Stimulated activated CD4-positive, alpha-beta T cell treated with anti-CD3 and anti-CD28 coated beads, Interleukin-4, amount 100 ng/mL, for 24 hours (primary cell): ENCODE measurements at regions not wholly inside any gene's neighbourhood (a gene's known extent, or its start where the extent isn't known, plus 50 kb on each side); places are given as distances from the start of the nearest gene placed in this dataset.

Experiments used
- DNase-seq: peaks from one replicate; pipeline ENCODE4 v3.0.0-alpha.2; 2020

DNA sequence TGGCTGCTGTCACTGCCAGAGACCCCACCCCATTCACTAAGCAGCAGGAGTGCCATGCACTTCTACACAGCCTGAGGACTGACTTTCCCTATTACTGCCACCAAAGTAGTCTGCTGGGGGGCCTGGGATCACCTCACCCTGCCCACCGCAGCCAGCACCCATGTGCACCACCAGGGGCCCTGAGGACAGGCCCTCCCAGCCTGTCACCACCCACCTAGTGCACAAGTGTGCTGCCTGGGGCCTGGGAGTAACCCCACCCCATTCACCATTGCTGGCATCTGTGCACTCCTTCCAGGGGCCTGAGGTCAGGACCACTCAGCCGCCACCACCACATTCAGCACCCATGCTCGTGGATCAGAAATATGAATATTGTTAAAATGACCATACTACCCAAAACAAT is 247.8 kb upstream of the NCKAP5 start:
- no peak for DNase-seq

DNA sequence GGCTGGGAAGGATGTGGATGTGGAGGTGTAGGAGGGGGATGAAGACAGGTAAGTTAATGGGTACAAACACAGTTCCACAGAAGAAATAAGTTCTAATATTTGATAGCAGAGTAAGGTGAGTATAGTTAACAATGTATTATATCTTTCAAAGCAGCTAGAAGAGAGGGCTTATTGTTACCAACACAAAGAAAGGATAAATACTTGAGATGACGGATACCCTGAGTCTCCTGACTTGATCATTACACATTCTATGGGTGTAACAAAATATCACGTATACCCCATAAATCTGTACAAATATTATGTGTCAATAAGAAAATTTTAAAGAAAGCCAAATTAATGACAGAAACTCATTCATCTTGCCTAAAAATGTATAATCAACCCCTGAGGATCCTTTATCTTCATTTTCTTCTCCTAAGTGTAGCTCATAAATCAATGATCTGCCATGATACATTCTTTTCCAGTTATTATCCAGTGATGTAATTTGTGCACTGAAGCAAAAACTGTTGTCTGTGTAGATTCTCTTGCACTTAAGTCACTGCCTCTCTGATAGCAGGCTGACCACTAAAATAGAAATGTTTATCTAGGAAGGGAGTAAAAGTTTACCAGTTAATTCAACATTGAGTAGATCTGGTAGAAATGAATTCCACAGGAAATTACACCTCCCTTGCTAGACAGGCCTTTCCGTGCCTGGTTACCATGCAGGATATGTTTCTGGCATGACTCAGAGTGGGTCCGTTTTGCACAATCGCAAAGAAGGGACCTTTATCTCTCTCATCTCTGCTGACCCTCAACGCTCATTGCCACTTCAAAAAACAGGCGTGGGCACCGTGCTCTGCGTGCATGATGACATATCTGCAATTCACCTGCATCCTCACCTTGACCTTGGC is 249.7 kb upstream of the NCKAP5 start:
- DNase-seq: no peak

DNA sequence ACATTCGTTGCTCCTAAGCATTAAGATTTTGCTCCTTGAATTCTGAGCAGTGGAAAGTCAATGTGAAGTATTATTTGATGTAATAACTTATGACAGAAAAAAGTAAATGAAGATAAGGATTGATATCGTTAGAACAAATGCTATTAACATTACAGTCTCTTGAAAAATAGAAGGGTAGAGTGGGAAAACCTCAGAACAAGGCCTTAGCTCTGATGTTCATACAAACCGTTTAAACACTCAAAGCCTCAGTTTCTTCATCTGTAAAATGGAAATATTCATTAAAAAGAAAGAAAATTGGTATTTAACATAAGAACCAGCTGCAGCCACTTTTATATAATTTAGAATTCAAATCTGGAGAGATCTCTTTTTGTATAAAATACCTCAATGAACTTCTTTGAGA is 250.4 kb upstream of the NCKAP5 start:
- DNase-seq: no peak

DNA sequence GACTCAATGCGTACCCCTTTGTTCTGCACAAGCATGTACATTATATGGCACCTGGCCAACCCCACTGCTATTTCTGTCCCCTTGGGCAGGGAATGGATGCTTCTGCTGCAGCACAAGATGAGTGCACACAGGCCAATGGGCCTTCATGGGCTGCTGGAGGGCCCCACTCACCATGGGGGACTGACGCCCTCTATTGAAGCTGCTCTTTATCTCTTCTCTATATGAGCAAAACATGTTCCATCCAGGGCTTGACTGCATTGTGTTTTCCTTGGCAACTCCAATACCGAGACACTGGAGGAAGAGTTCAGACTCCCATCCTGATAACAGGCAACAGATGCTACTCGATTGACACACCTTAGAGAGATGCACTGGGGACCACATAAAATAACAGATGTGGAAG is 251.6 kb upstream of the NCKAP5 start:
- no peak for DNase-seq

DNA sequence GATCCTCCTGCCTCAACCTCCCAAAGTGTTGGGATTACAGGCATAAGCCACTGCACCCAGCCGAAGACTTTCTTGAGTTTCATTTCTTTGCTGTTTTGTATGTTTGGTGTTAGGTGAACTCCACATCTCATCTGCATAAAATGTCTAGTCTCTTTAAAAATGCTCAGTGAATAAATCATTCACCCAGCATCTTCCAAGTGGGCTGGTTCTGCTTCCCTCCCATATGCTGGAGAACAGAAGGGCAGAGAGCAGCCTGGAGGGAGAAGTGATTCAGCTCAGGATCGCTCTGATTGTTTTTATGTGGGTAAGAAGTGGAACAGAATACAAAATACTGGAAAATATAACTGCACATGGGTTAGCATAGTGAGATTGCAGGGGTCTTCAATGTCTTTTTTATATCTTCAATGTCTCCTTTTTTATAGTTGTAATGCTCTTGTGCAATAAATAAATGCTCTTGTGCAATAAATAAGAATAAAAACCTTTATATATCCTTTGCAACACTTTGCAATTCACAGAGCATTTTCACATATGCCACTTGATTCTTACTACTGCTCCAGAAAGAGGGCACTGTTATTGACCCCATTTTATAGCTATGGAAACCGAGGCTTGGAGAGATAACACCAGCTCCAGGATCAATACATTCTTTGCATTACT is 253.0 kb upstream of the NCKAP5 start:
- DNase-seq: no peak

DNA sequence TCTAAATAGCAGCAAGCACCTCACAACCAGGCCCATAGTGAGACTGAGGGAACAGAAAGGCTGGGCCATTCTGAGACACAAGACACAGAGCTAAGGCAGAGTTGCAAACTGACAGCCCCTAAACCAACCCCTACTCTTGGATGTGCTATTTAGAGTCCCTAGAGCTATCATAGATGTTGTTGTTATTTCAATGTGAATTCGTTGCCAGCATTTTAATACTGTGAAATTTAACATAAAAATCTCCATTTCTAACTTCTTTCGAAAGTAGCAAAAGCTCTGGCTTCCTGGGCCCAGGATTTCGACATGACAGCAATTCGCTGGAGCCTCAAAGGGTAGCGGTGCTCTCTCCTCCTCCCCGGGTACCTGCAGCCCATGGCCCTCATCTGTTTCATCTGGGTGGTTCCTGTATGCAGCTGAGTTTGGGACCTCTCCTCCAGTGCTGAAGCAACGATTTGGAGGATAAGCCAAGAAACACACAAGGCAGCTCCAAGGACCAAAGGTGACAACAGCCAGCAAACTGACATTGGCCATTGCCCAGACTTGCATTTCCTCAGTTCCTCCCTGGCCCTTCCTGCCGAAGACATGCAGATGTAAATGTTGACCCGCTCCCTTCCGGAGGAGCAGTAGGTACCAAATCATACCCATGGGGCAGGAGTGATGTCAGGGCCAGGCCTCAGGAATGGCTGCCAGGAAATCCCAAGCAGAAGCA is 254.4 kb upstream of the NCKAP5 start:
- no peak for DNase-seq

DNA sequence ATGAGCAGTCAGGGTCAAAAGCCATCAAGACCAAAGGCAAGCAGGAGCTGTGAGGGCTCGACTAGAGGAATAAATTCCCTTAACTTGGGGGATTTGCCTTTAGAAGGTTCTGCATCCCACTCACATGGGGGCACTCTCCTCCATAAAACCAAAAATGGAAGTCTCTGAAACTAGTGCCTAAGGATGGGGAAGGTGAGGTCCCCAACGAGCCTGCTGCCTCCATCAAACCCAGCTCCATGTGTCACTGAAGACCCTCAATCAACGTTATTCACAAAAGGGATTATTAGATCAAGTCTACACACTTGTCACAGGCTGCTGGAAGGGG is 254.9 kb upstream of the NCKAP5 start:
- DNase-seq: no peak

DNA sequence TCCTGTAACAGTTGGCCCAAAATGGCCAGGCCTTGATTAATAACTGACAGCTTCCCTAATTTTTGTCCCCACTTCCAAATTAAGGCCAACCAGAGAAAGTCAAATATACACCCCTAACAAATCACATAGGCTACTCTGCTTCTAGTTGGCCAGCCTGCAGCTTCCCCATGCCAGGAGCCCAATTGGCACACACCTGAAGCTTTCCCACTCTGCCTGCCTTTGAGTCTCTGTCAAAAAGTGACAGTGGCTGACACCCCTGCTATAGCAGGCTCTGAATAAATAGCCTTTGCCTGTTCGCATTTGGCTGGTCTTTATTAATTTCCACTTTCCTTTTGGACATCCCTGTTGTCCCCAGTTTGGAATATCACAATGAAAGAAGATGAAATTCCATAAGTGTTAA is 256.6 kb upstream of the NCKAP5 start:
- DNase-seq: no peak

DNA sequence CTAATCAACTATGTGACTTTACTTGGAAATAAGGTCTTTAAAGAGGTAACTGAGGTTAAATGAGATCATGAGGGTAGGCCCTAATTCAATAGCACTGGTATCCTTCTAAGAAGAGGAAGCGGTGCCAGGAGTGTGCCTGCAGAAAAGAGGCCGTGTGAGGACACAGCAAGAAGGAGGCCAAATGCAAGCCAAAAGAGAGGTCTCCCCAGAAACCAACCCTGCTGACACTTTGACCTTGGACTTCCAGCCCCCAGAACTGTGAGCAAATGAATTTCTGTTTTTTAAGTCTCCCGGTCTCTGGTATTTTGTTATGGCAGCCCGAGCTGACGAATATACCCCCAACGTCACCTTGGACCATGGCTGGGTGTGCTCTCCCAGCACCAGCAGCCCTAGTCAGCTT is 257.5 kb upstream of the NCKAP5 start:
- DNase-seq: no peak

DNA sequence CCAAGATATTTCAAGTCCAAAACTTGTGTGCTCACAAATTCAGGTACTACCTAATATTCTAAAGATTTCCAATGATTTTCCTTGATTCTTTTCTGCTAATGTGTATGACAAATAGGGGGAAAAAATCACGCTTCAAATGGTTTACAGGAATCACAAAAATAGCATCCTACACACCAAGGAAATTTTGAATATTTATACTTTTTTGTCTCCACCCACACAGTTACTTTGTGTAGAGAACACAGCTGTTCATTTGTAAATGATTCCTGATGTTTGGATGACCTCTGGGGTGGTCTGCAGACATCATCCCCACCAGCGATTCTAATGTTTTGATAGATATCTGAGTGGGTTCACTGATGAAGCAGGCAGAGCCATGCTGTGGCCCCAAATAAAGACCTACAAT is 260.6 kb upstream of the NCKAP5 start:
- DNase-seq: no peak

DNA sequence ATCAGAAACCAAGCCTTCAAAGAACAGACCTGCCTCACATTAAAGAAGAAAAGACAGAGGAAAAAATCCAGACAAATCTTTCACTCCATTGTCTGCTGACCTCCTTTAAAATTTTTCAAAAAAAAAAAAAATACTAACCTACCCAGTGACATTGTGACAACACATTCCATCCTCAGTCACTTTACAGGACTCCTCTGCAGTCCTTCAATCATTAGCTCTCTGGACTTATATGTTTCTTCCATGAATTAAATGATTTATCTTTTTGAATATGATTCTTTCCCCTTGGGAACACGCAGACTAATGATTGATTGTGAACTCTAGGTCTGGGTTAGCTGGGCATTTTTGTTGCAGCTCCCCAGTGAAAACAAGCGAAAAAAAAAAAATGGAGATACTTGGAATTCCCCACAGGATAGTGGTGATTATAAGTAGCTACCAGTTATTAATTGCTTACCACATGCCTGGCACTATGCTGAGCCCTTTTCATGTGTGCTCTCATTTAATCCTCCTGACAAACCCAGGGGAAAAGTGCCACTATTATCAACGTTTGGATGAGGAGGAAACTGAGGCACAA is 261.3 kb upstream of the NCKAP5 start:
- DNase-seq: no peak

DNA sequence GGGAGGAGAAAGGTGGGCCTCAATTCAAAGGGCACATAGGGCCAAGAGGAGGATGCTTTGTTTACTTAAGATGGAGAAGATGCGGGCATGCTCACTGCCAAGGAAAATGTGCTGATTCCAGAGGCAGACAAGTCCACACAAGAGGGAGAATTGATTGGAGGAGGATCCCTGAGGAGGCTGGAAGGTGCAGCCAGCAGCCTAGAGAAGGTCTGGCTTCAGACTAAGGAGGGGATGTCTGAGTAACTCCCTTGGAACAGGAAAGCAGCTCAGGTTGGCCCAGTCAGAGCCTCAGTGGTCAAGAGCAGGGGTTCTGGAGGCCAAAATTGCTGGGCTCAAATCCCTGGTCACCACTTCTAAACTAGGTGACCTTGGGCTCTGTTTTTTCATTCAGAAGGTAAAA is 265.5 kb upstream of the NCKAP5 start:
- DNase-seq: no peak

DNA sequence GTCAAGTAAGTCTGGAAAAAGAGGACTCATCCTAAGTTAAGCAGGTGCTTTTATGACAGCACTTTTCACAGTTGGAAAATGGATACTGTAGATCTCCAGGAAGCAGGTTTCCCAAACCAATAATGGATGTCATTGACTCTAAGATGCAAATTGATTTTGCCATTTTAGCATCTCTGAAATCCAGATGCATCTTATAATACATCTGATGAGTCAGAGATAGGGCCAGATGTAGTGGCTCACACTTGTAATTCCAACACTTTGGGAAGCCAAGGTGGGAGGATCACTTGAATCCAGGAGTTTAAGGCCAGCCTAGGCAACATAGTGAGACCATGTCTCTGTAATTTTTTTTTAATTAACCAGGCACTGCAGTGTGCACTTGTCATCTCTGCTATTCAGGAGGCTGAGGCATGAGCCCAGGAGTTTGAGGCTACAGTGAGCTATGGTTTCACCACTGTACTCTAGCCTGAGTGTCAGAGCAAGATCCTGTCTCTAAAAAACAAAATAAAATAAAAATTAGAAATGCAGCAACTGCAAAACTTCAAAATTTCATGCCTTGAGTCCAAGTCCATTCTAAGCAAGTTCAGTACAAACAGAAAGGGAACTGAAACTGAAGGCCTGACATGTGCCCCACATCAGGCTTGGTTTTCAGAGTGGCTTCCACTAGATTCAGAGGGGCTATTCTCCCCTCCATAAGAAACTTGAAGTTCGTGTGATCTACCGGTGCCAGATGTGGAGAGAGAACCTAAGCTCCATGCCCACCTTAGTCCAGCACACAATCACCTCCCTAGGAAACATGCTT is 267.8 kb upstream of the NCKAP5 start:
- DNase-seq: no peak

DNA sequence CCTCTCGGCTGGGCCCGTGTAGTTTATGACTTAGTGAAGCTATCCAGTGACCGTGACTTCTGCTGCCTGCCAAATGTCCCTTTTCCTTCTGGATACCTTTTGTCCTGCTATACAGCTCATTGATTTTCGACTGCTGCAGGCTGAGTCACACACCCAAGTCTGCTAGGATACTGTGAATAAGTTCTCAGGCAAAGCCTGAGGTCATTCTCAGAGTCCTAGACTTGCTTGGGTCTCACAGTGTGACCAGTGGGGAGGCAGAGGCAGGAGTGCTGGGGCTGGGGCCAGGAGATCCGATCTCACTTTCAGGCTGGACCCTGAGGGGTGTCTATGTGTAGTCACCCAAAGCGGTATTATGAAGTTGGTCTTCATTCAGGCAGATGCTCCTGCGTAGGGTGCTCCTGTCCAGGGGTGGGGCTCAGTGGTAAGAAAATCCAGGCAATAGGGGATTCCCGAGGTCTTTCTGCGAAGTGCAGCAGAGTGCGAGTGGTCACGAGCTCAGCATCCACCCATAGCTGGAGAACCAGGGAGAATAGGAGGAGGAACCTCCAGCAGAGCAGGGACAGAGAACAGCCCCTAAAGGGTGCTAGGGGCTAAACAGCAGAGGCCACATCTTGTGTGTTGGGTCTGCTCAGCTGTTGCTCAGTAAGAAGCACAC is 268.6 kb upstream of the NCKAP5 start:
- DNase-seq: no peak

DNA sequence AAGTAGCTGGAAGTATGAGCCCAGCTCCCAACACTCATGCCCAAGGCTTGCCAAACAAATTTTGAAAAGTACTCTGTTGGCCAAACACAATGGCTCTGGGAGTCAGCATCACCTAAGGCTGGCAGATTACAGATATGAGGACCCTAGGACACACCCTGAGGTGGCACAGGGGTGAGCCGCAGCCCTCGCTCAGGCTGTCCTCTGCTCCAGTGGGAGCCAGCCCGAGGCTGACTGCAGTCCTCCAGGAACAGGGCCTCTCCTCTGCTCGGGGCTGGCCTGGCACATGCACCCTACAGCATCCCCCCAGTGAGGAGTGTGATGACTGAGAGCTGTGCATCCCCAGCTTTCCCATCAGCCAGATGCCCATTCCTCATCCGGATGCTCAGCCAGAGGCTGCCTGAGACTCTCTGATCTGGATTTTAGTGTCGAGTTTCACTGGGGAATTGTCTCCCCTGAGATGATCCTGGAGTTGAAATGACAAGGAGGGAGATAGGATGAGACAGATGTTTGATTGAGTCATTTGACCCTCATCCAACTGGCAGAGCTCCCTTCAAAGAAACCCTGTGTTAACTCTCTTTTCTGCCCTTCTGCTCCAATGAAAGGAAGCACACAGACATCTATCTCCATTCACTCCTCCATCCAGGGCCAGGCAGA is 269.3 kb upstream of the NCKAP5 start:
- DNase-seq: no peak

DNA sequence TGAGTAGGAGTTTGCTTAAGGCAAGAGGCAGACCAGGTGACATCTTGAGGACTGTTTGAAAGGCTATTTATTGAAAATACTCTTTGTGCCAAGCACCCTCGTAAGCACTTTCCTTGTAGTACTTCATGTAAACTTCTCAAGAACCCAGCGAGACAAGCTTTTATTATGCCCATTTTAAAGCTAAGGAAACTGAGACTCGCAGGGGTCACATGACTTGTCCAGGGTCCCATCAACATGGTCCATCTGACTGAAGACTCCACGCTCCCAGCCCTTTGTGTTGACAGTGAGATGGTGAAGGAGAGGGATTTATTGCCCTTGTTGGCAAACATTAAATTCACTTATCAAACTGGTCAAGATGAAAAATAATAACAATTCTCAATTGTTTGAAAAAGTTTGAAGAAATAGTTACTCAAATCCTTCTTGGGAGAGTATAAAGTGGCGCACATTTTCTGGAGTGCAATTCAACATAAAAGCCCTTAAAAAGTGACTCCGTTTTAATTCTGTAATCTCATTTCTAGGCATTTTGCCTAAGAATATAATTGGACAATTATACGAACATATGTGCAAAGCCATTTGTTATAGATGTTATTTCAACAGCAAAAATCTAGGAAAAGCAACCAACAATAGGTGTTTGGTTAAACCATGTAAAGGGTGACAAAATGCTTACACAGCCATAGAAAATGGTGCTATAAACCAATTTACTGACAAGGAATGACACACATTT is 270.5 kb upstream of the NCKAP5 start:
- DNase-seq: no peak

DNA sequence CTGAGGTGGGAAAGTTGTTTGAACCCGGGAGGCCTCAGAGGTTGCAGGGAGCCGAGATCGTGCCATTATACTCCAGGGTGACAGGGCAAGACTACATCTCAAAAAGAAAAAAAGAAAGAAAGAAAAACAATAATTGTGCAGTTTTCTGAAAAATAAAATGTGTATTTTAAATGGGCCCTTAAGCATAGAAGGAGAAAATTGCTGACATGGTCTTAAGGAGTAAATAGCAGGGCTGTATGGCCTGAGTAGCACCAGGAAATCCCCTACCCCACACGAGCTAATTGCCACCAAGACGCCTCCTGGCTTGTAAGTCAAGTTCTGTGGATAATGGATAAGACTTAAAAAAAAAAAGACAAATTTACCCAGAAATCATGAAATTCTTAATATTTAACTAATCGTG is 271.4 kb upstream of the NCKAP5 start:
- DNase-seq: no peak

DNA sequence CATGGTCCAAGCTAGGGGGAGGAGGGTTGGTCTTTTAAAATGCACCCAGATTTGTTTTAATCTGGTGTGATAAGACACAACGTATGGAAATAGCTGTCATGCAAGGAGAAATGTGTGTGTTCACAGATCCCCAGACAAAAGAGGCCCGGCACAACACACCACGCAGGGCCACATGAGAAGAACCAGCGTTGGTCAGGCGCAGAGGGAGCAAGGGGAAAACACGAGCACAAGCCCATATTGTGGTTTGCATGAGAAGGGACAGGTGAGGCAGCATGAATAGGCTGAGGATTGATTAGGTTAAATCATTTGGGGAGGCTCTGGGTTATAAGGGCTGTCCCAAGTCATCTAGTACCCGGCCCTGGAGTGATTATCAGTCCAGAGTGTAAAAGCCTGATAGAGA is 272.5 kb upstream of the NCKAP5 start:
- DNase-seq: no peak

DNA sequence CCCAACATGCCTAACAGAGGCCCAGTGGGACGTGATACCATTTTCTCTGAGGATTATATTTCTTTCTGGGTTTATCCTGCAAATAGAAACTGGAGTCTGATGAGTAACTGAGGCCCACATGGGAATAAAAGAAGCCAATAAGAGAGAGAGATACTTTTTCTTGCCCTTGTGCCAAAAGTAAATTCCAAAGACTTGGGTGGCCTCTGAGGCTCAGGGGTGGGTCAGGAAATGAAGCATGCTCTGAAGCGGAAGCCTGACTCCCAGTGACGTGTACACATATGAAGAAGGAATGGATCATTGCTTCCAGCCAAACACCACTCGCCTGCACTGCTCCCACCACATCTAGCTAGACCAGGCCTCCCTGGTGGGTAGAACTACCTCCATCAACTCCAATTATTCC is 273.6 kb upstream of the NCKAP5 start:
- DNase-seq: no peak

DNA sequence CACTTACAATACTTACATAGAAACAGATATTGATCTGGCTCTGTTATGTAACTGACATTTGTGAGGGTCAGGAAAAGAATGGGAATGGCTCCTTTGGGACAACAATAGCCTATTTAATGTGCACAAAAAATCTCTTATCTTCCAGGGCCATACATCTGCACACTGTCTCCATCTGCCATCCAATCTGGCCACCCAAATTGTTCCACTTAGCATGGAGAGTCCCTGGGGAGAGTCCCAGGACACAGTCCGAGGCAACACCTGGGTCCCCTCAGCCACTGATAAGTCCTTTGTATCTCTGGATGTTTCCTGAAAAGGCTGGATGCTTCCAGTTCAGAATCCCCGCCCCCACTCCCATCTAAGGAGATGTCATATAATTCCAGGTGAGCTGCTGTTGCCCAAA is 274.2 kb upstream of the NCKAP5 start:
- no peak for DNase-seq

DNA sequence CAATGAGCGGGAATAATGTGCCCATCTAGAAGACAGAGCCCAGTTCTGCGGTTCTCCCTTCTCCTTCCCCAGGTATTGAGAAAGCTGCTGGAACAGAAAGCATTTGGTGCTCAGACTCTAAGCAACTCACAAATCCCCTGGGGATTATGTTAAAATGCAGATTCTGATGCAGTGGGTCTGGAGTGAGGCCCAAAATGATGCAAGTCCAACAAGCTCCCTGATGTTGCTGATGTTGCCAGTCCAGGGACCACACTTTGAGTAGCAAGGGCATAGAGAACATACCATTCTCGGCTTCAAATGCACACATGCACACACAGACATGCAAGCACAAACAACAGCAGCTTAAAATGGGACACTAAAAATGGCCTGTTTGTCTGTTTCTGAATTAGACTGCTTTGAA is 274.8 kb upstream of the NCKAP5 start:
- no peak for DNase-seq
